RWPE2 (cell line): ENCODE measurements at regions not wholly inside any gene's neighbourhood (a gene's known extent, or its start where the extent isn't known, plus 50 kb on each side); places are given as distances from the start of the nearest gene placed in this dataset.

Experiments used
- ATAC-seq: fragments of 200-7000 bp; cut with Tn5 transposase; 3 replicates; pipeline ENCODE4 v1.9.1; 2021; ENCODE audit warnings: low read depth
- DNase-seq: peaks from one replicate; pipeline ENCODE4 v3.0.0-alpha.2; 2020; ENCODE audit warnings: low spot score
- H3K27ac ChIP-seq: fragments of 450-650 bp; 2 replicates; pipeline ENCODE4 v1.5.1; 2017; ENCODE audit warnings: mild to moderate bottlenecking; ENCODE audit not compliant: poor library complexity, severe bottlenecking
- H3K27me3 ChIP-seq: fragments of 250-450 bp; sonication (Bioruptor Pico); 2 replicates; pipeline ENCODE4 v1.5.1; 2021; ENCODE audit warnings: mild to moderate bottlenecking, moderate library complexity; ENCODE audit not compliant: insufficient read depth, poor library complexity, severe bottlenecking
- H3K36me3 ChIP-seq: fragments of 250-450 bp; sonication (Bioruptor Pico); 2 replicates; pipeline ENCODE4 v1.5.1; 2020; ENCODE audit warnings: low read depth, mild to moderate bottlenecking, moderate library complexity
- H3K4me1 ChIP-seq: fragments of 250-450 bp; sonication (Bioruptor Pico); 2 replicates; pipeline ENCODE4 v1.5.1; 2021; ENCODE audit warnings: mild to moderate bottlenecking, moderate library complexity; ENCODE audit not compliant: insufficient read depth, poor library complexity, severe bottlenecking
- H3K4me3 ChIP-seq: fragments of 250-450 bp; sonication (Bioruptor Pico); 2 replicates; pipeline ENCODE4 v1.5.1; 2021; ENCODE audit warnings: mild to moderate bottlenecking, moderate library complexity; ENCODE audit not compliant: severe bottlenecking
- H3K9me3 ChIP-seq: fragments of 250-450 bp; sonication (Bioruptor Pico); 2 replicates; pipeline ENCODE4 v1.5.1; 2021; ENCODE audit warnings: mild to moderate bottlenecking, moderate library complexity; ENCODE audit not compliant: severe bottlenecking
- CTCF ChIP-seq: fragments of 450-650 bp; IDR thresholded peaks from one replicate; pipeline ENCODE4 v1.5.1; 2017; ENCODE audit warnings: mild to moderate bottlenecking, moderate library complexity; ENCODE audit not compliant: poor library complexity, severe bottlenecking

- ATAC-seq, result peak; percentile 38; the same call in 1 of the 3 replicates
- Histone ChIP-seq H3K27ac (no peak overlapping the region), H3K27me3 (no peaks in the 10 kb centered on the region), H3K36me3 (no peaks in the 10 kb centered on the region), H3K9me3 (no peaks in the 10 kb centered on the region), H3K4me1 (no peaks in the 10 kb centered on the region), H3K4me3 (no peak overlapping the region)
- DNase-seq, result no peak
- no peak for TF ChIP-seq CTCF
These were observed 88.5 kb upstream of the ALX4 start for GRCh38 chr11:44398266-44399030.

DNA sequence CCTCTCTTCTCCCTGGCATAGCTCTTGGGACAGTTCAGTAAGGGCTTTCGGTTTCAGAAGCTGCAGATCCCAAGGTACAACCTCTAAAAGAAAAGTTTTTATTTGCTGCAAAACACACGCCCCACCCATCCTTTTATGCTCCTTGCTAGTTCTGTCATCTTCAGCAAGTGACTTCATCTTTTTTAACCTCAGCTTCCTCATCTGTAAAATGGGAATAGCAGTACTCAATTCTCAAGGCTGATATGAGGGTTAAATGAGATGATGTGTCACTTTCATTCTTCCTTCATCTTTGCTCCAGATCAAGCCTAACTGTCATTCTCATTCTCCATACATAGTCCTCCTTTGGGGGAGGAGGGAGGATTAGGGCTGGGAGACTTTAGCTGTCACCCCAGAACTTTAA, 90.0 kb upstream of the ALX4 start:
- no peak for TF ChIP-seq CTCF
- no peak overlapping the region for H3K4me3 ChIP-seq
- H3K4me1 ChIP-seq, result no peaks in the 10 kb centered on the region
- H3K36me3 ChIP-seq, result no peaks in the 10 kb centered on the region
- H3K27me3 ChIP-seq, result no peaks in the 10 kb centered on the region
- no peak overlapping the region for H3K27ac ChIP-seq
- ATAC-seq, result no peak
- DNase-seq, result no peak
- no peaks in the 10 kb centered on the region for H3K9me3 ChIP-seq

DNA sequence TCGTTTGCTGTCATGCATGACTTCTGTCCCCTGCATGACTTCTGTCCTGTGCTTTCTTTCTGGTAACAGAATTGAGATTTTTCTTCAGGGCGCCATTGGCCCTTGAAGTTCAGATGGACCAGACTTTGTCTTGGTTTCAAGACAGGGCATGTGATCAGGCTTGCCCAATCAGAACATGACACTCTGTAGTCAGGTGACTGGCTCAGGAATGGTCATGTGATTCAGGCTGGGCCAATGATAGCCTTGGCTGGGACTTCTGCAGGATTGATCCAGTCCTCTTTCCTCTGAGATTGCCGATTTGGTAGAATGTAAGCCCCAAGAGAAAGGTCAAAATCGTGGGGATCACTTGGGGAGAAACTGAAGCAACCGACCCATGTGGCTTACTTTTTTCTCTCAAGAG, 90.5 kb upstream of the ALX4 start:
- no peak overlapping the region for H3K27ac ChIP-seq
- no peak overlapping the region for H3K4me3 ChIP-seq
- H3K27me3 ChIP-seq, result no peaks in the 10 kb centered on the region
- H3K4me1 ChIP-seq, result no peaks in the 10 kb centered on the region
- no peaks in the 10 kb centered on the region for H3K9me3 ChIP-seq
- H3K36me3 ChIP-seq, result no peaks in the 10 kb centered on the region
- TF ChIP-seq CTCF, result no peak
- DNase-seq (no peak), ATAC-seq (no peak)

DNA sequence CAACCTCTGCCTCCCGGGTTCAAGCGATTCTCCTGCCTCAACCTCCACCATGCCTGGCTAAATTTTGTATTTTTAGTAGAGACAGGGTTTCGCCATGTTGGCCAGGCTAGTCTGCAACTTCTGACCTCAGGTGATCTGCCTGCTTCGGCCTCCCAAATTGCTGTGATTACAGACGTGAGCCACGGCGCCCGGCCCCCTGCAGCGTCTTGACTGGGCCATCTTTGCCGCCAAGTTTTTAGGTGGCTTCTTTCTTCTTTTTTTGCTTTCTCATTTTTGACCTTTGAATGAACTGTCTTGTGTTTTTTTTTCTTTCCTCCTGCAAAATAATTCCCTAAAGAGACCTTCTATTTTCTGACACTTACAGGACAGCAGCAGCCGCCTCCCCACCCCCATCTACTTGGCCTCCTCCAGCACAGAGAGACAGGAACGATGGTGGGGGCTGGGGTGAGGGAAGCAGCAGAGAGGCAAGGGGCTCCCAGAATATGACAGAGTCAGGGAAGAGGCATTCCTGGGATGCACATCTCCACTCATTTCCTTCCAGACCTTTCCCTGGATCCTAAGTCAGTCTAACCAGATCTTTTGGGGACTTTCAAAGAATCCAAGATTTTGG, 92.6 kb upstream of the ALX4 start:
- Histone ChIP-seq H3K4me1 (no peaks in the 10 kb centered on the region), H3K27ac (no peak overlapping the region), H3K36me3 (no peaks in the 10 kb centered on the region), H3K27me3 (no peaks in the 10 kb centered on the region), H3K4me3 (no peak overlapping the region), H3K9me3 (no peaks in the 10 kb centered on the region)
- TF ChIP-seq CTCF, result no peak
- no peak for DNase-seq
- no peak for ATAC-seq

DNA sequence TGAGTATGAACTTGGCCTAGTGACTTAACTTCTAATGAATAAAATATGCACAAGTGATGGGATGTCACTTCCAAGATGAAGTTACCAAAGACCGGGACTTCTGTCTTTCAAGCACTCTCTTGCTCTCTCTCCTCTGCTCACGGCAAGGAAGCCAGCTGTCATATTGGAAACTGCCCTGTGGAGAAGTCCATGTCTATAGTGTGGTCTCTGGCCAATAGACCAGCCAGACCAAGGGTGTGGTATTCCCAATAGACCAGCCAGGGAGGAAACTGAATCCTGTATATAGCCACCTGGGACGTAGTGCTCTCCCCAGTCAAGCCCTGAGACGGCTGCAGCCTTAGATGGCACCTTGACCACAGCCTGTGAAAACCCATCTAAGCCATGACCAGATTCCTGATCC, 93.2 kb upstream of the ALX4 start:
- H3K27me3 ChIP-seq, result peaks cover 5% of the 10 kb centered on the region
- DNase-seq (no peak), ATAC-seq (no peak)
- H3K9me3 ChIP-seq, result no peaks in the 10 kb centered on the region
- no peak overlapping the region for H3K27ac ChIP-seq
- no peaks in the 10 kb centered on the region for H3K36me3 ChIP-seq
- no peak overlapping the region for H3K4me3 ChIP-seq
- no peak for TF ChIP-seq CTCF
- H3K4me1 ChIP-seq, result no peaks in the 10 kb centered on the region
